Caki2 (cell line): ENCODE measurements at regions not wholly inside any gene's neighbourhood (a gene's known extent, or its start where the extent isn't known, plus 50 kb on each side); places are given as distances from the start of the nearest gene placed in this dataset.
"Not testable (repeated sequence)": the region's sequence is repeated elsewhere in the genome, so short reads cannot be mapped to it uniquely, and the experiment has no call there.

Source experiments
- DNase-seq: peaks from one replicate; pipeline ENCODE4 v3.0.0-alpha.2; 2015; ENCODE audit warnings: low read depth
- in situ Hi-C: cut with HindIII; loops from 2 replicates; pipeline ENCODE4 v1.10.0; 2016; ENCODE audit warnings: low sequenced_read_pairs, low pct_unique_long_range_greater_than_20kb, mixed read lengths

DNA sequence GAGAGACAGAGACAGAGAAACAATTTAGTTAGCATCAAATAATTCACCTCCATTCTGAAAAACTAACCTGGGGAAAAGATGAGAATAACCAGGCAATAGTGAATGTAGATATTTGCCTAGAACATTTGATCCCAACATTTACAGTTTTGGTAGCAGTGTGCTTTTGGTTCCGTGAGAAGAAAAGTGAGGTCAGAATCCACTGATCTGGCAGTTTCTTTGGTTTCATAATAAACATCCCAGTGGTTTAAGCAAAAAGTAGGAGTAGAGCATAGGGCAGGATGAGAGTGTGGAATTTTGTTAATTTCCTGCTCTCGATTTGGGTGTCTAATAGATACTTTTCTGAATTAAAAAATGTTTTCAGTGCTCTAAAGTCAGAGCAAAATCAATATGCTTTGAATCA is 887.0 kb downstream of the NR2F1-AS1 start:
- DNase-seq: no peak
- in situ Hi-C loops: no loop called here

DNA sequence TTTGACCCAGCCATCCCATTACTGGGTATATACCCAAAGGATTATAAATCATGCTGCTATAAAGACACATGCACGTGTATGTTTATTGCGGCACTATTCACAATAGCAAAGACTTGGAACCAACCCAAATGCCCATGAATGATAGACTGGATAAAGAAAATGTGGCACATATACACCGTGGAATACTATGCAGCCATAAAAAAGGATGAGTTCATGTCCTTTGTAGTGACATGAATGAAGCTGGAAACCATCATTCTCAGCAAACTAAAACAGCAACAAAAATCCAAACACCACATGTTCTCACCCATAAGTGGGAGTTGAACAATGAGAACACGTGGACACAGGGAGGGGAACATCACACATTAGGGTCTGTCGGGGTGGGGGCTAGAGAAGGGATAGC is 889.1 kb downstream of the NR2F1-AS1 start:
- DNase-seq, in situ Hi-C loops: not testable (repeated sequence)

DNA sequence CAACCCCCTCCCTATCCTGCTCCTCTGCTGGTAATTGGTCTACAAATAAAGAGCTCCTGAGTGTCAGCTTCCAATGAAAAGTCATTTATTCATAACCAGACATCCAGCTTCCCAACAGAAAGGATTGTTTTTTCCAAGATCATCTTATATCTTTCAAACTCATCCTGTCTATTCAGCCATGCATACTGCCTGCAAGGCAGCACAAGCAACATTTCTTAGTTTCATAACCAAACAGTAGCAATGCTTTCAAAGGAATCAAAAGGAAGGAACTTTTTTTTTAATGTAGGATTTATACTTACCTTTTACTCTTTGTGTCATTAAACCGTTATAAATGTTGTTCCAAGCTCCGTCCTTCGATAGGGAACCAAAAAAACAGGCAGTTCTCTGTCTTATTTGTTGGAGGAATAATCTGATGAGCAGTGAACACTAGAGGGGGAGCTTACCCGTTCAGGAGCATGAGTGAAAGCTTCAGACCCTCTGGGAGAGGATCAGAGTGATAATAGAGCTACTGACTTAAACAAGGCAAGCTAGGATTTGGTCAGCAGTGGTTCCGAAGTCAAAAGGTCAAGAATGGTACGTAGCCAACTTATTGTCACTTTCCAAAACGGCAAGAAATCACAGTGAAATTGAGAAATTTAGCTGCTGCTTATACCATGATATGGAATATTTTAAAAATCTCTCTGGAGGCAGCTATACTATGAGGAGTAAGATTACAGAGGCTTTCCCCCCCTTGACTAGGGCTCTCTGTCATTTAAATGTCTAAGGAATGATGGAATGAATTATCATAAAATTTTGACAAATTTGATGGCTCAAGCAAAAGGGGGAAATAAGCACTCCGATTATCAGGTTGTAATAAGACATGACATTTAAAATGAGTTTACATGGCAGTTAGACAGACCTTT is 892.9 kb downstream of the NR2F1-AS1 start:
- in situ Hi-C loops: no loop called here
- DNase-seq: no peak

DNA sequence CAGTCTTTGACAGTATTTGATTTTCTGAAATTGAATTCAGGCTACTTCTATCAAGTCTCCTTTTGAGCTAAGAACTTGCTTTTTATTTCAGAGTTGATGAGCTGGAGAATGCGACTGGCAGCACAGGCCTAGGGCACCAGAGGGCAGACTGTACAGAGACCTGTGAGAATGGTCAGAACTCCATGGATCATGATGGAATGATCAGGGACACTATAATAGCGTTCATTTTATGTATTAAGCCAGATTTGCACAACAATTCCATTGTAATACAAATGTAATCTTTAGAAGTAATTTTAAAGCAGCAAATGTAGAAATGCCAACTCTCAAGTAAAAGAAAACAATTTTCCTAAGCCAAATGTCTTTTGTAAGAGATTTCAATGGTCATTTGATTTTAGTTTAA is 902.4 kb downstream of the NR2F1-AS1 start:
- no peak for DNase-seq
- in situ Hi-C loops: no loop called here

DNA sequence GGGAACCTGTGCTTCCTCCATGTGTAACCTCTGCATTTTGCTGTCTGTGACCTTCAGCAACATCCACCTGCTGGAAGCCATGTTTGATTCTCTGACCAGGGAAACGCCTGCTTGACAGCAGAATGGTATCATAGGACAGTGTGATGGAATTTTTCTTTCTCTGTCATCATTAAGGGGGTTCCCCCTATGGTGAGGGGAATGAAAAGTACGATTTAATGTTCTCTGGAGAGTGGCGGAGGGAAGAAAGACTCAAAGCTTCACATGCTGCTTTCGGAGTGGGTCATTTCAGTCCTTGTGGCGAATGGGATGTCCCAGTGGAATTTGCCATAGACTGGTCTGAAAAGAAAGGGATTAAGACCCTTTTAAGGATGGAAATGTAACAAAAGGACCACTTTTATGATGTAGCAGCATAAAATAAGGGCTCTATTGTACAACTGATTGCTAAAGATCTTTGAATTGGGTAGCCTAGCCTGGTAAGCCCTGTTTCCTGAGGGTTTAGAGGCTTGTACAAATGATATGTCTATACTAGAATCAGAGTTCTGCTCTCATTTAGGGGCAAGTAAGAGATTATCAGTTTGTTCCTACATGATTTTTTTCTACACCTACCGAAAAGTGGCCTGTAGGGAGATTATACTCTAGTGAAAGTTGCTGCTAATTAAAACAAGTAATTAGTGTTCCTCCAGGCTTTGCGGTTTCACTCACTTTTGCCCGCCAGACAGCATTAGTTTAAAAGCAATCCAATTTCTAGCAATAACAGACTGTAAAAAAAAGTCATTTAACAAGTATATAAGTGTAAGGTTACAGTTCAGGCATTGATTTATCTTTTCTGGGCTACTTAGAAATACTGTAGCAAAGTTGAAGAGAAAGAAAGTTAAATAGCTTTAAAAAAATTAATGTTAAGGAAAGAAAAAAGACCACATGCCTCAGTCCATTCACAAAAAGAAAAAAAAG is 904.5 kb downstream of the NR2F1-AS1 start:
- in situ Hi-C loops: no loop called here
- DNase-seq: no peak

DNA sequence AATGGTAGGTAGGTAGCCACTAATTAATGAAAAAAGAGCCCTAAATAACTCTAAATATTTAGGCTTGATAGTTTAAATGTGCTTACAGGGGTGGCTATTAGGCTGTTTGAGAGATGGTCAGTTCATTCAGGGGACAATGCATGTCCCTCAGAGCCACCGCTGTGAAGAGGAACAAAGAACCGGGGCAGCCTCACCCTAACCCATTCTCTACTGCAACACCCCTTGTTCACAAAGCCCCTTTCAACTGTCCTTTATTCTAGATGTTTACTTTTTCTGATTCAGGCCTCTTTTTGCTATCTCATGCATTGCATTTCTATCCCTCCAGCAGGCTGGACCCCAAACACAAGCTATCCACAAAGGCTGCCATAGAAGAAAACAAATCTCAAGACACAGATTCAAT is 906.7 kb downstream of the NR2F1-AS1 start:
- no peak for DNase-seq
- in situ Hi-C loops: no loop called here

DNA sequence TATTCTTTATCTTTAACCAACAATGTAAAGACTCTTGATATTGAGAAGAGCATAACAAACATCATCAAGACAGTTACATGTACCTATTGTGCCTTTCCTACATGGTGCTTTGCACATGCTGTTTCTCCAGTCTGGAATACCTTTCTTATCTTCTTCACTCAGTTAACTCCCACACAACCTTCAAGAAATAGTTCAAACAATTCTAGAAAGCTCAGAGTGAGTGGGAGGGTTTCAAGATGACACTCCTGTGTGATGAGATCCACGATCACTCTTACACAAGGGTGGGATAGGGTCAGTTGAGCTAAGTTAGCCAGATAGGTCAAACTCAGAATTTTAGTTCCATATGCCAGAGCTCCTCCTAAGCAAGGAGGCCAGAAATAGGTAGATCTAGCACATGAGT is 915.5 kb downstream of the NR2F1-AS1 start:
- no peak for DNase-seq
- in situ Hi-C loops: no loop called here

DNA sequence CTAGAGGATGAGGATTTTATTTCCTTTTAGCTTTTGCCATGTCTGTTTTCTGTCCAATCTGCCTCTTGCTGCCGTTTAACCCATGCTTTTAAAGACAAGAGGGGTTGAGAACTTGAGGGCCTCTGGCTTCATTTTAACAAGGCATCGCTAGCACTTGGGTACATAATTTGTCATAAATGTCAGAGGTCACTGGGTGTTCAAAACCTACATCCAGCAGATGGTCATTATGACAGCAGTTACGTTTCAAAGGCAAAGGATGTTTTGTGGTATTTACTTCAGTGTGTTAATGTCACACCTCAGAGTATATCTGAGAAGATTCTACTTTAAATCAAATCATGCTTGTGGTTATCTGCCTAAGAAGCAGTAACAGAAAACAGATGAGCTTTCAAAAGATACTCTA is 918.3 kb downstream of the NR2F1-AS1 start:
- in situ Hi-C loops: no loop called here
- DNase-seq: no peak

DNA sequence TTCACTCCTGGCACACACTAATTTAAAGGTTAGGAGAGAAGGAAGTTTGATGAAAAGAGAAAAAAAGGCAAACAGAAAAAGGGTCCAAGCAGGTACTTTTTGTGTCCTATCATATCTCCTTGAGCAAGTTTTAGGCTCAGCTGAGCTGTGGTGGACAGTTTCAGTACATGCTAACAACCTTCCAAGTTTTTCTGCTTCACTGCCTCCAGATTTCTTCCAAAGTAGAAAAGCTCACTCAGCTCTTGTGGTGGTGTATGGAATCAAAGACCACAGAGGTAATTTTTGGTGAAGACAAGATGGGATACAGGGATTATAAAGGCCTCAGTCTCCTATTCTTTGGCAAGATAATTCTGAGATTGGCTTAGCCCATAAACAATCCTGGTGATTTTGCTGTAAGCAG is 921.8 kb downstream of the NR2F1-AS1 start:
- DNase-seq: no peak
- in situ Hi-C loops: no loop called here

DNA sequence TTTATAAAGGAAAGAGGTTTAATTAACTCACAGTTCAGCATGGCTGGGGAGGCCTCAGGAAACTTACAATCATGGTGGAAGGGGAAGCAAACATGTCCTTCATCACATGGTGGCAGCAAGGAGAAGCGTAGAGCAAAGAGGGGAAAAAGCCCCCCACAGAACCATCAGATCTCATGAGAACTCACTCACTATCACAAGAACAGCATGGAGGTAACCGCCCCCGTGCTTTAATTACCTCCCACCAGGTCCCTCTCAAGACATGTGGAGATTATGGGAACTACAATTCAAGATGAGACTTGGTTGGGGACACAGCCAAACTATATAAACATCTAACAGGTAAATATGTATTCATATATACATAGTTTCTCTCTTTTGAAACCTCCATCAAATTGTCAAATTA is 926.4 kb downstream of the NR2F1-AS1 start:
- in situ Hi-C loops, DNase-seq: not testable (repeated sequence)

DNA sequence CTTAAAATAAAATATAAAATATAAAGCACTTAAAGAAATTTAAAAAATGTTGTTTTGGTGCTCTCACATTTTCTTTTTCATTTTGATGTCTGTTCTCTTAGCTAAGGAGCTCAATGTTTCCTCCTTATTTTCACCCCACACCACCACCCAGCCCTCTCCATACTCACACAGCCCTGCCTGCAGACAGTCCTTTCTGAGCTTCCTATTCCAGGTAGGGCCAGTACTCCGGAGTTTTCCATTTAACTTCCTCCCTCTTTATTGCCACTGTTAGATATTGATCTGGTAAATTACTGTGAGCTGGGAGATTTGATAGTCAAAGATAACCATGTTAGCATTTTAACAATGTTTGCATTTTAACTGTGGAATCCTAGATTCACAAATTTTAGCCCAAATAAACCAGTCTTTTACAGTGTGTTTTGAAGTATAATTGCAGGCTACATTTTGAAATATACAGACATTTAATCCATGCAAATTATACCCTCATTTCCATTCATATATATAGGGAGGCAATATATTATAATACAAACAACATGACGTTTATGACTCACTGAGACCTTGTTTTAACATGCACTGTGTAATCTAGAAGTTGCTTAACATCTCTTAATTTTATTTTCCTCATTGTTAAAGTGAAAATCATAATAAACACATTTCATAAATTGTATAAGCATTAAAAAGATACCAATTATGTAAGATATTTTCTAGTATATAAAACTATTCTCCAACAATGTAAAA is 927.1 kb downstream of the NR2F1-AS1 start:
- DNase-seq: no peak
- in situ Hi-C loops: no loop called here

DNA sequence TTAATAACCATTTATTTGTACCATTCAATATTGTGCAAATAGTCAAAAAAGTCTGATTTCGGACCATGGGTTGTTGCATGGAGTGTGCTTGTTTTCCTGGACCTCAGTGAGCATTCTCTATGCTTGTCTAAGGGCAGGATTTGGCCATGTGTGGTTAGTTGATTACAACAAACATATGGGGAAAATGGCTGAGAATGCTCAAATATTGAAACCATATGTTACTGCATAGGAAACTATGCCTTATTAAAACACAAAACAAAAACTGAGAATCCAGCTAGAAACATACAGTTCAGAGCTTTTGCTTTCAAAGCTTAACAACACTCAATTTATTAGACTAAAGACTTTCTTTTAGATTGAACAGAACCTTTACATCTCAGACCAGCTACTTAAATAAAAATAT is 928.3 kb downstream of the NR2F1-AS1 start:
- no peak for DNase-seq
- in situ Hi-C loops: no loop called here

DNA sequence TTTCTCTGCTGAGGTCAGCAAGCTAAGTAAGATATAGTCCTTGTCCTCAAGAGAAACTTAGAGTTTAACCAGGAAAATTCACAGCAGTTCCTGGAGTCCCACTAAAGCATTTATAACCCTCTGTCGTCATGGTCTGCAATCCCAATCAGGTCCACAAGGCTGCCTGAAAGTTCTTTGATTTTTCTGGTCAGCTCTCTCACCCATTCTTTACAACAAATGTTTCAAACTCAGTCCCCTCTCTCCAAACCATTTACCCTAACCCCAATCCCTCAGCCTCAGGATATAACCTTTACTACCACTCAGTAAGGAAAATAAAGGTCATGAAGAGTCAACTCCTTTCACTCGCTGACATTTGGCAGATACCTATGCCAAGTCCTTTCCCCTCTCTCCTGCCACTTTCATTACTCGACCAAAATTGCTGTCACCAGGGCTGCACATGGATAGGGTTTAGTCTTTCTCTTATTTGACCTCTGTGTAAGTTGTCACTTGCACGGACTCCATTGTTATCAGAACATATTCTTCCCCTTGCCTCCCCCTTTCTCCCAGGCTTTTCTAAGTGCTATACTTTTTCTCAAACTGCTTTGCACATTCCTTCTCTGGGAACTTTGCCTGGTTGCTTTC is 936.6 kb downstream of the NR2F1-AS1 start:
- no peak for DNase-seq
- in situ Hi-C loops: no loop called here

DNA sequence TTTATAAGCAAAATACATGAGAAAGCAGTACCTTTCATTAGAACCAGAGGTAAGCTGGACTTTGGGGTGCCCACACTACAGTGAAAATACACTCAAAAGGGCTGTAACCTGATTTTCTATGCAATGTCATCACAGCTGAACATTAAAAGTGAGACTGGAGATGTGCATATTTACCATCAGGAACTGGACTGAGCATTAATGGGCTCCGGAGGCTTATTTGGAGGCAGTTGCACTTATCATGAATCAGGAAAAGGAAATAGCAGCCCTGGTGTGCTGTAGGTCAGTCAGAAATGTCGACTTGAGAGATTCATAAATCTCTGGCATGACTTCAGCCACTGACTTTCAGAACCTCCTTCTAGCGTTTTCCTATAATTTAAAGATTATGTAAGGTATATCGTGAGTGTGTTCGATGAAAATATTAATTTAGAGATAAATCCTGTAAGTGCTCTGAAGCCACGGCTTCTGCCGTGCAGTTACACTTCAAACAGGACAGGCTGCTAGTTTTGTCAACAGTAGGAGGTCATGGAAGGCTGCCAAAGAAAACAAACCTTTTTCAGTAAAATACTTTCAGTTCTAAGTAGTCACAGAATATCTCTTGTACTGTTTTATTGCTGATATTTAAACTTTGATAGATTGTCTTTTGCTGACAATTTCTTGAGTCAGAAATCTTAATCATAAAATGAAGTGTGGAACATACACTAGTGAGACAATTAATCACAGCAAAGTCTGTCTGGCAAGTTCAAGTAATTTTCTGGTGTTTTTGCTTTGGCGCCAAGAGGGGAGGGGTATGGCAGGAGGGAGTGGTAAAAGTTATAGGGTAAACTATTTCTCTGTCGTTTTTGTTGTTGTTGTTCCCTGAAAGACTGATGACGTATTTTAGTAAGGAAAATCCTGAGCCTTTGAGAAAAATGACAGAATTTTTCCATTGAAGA is 939.7 kb downstream of the NR2F1-AS1 start:
- in situ Hi-C loops: no loop called here
- DNase-seq: peak; percentile 76

DNA sequence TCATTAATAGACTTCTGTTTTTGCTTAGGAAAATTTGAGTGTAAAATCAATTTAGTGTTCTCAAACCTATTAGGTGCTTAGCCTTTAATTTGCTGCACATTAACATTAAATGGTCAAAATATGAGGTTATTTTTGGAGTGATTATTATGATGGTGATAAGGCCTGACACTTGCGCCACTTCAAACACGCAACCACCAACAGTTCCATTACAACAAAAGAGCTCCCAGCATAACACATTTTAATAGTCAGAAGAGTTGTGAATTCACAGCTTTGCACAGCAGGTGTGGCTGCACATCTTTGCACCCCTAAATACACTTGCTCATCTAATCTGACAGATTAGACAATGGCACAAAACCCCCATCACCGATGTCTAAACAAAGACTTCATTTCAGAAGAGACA is 940.7 kb downstream of the NR2F1-AS1 start:
- in situ Hi-C loops: no loop called here
- no peak for DNase-seq

DNA sequence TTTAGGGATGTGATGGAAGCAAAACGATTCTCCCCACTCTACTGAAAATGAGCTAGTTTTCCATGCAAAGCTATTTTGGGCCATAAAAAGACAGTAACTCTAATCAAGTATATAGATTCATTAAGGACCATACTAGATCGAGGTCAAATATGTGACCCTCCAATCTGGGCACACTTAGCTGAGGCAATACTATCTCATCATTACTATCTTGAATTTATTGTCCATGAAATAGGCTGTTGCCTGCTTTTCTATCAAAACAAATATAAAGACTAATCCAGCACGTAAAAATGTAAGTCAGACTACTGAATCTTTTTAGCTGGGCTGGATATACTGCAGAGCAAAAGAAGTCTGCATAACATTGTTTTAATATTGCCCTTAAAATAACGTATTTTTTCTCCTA is 943.1 kb downstream of the NR2F1-AS1 start:
- in situ Hi-C loops: no loop called here
- DNase-seq: no peak

DNA sequence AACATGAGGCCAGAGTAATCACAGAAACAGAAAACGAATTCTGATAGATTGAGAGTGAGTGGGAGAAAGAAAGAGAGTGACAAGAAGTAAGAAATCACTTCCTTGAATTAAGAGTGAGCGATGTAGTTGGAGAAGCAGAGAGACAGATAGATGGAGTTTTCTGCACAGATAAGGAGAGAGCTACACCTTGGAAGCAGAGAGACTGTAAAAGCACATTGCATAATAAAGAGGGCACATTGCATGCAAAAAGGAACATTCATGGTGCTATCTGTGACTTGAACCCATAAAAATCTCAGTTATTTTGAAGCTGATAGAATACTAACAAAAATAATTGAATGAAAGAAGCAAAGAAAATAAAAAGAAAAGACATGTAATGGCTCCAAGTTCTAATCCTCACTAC is 943.8 kb downstream of the NR2F1-AS1 start:
- in situ Hi-C loops: no loop called here

More for the DNA sequence above, 943.8 kb downstream of the NR2F1-AS1 start:
- DNase-seq: no peak
